HG02870 (cell line): ENCODE measurements at regions not wholly inside any gene's neighbourhood (a gene's known extent, or its start where the extent isn't known, plus 50 kb on each side); places are given as distances from the start of the nearest gene placed in this dataset.

Experiments
- ATAC-seq: cut with Tn5 transposase; IDR thresholded peaks from one replicate; pipeline ENCODE4 v1.9.1; 2021; ENCODE audit warnings: mild to moderate bottlenecking, moderate library complexity; ENCODE audit not compliant: unreplicated experiment

- ATAC-seq: no peak
Measured at GRCh38 chr6:169048185-169048864, 205.3 kb downstream of the THBS2 start.

- no peak for ATAC-seq
Measured at GRCh38 chr6:169047345-169047744, 206.3 kb downstream of the THBS2 start.

GRCh38 chr6:169046483-169047192 lies 207.0 kb downstream of the THBS2 start:
- no peak for ATAC-seq

- no peak for ATAC-seq
Measured at GRCh38 chr6:169046021-169046420, 207.6 kb downstream of the THBS2 start.

GRCh38 chr6:169045486-169045885 lies 208.2 kb downstream of the THBS2 start:
- no peak for ATAC-seq

GRCh38 chr6:169044381-169045230 lies 209.0 kb downstream of the THBS2 start:
- no peak for ATAC-seq

- no peak for ATAC-seq
Measured at GRCh38 chr6:169042061-169042460, 211.6 kb downstream of the THBS2 start.

- no peak for ATAC-seq
Measured at GRCh38 chr6:169041078-169041477, 212.6 kb downstream of the THBS2 start.

GRCh38 chr6:169038691-169039090 lies 215.0 kb downstream of the THBS2 start:
- ATAC-seq: no peak

GRCh38 chr6:169035385-169036240 lies 218.0 kb downstream of the THBS2 start:
- no peak for ATAC-seq

- no peak for ATAC-seq
Measured at GRCh38 chr6:169034516-169035167, 219.0 kb downstream of the THBS2 start.

GRCh38 chr6:169029861-169030260 lies 223.8 kb downstream of the THBS2 start:
- no peak for ATAC-seq

GRCh38 chr6:169028343-169028742 lies 225.3 kb downstream of the THBS2 start:
- ATAC-seq: no peak

- no peak for ATAC-seq
Measured at GRCh38 chr6:169026175-169026574, 227.5 kb downstream of the THBS2 start.

- ATAC-seq: no peak
Measured at GRCh38 chr6:169024047-169024660, 229.5 kb downstream of the THBS2 start.

GRCh38 chr6:169023161-169023874 lies 230.3 kb downstream of the THBS2 start:
- no peak for ATAC-seq

- no peak for ATAC-seq
Measured at GRCh38 chr6:169022079-169022478, 231.6 kb downstream of the THBS2 start.

GRCh38 chr6:169020821-169021220 lies 232.8 kb downstream of the THBS2 start:
- no peak for ATAC-seq
